NCI-H2196 (cell line): ENCODE measurements at regions not wholly inside any gene's neighbourhood (a gene's known extent, or its start where the extent isn't known, plus 50 kb on each side); places are given as distances from the start of the nearest gene placed in this dataset.
"Not testable (repeated sequence)": the region's sequence is repeated elsewhere in the genome, so short reads cannot be mapped to it uniquely, and the experiment has no call there.

Source experiments
- DNase-seq: peaks from one replicate; lab custom pipeline; 2025; ENCODE audit not compliant: unreplicated experiment; lab: John Stamatoyannopoulos, UW

DNA sequence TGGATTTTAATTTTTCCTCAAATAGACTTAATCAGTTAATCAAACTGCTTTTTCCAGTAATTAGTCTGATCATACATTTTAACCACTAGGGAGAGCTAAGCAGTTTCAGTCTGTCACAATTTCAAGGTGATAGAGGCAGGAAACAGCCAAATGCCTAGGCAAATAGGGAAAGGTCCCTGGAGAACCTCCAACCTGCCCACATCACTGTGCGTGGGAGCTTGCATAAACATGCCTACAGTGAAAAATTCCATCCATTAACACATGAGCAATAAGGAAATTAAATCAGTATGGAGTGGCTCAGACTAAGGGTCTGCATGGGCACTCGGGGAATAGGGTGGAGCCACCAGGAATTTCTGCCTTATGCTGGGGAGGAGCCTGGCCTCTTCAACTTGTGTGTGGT lies 74.6 kb downstream of the AASDHPPT start:
- DNase-seq: no peak

DNA sequence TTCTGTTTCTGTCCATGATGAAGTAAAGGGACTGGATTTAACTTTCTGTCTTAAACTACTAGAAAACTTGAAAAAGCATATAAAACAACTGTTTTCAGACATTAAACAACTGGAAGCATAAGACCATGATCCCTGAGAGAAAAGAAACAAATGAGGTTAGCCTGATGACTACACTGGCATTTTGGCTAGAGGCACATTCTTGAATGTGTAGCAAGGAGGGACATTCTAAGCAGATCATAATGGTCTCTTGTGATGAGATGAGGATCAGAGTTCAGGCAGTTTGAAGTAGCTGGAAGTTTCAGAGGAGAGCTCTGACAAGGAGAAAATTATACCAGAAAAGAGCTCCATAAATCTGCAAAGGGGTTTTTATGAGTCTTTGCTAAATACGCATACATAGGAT lies 75.4 kb downstream of the AASDHPPT start:
- DNase-seq: no peak

DNA sequence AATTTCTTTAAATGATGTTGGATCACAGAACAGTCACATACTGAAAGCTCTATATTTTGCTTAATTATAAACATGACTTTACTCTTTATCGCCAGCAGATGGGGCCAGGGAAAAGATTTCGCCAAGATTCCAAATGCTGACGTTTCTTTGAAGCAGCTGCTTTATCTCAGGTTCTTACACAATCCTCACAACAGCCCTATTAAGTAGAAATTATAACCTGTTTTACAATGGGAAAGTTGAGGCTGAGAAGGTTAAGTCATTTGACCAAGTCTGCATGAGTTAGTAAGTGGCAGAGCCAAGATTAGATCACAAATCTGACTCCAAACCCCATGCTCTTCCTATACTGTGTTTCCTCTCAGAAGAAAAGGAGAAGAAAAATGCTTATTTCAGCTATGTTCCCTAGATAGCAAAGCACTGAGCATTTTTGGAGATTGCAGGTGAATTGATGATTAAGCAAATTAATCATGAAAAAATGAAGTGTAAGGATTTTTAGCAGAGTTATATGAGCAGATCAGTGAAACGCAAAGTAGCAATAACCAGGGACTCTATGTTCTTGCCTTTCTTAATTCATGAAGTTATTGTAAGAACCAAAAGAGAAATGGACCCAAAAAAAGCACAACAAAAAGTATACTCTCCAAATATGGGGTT lies 79.0 kb downstream of the AASDHPPT start:
- peak; percentile 5 for DNase-seq

DNA sequence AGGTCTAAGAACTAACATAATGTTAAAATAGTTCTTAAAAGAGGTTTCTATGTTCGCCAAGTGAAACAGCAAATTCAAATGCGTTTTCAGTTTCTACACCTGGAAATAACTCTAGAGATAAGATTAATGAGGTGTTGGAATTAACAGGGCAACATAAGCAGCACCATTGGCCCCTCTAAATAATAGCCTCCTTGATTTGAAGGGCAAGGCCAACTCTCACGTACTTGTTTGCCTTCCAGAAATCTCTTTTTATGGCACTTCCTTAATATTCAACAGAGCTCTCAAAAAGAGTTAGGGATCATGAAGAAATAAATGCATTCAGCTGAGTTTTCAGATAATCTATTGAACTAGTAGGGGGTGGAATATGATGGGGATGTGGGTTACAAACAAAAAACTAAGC lies 80.9 kb downstream of the AASDHPPT start:
- DNase-seq: no peak

DNA sequence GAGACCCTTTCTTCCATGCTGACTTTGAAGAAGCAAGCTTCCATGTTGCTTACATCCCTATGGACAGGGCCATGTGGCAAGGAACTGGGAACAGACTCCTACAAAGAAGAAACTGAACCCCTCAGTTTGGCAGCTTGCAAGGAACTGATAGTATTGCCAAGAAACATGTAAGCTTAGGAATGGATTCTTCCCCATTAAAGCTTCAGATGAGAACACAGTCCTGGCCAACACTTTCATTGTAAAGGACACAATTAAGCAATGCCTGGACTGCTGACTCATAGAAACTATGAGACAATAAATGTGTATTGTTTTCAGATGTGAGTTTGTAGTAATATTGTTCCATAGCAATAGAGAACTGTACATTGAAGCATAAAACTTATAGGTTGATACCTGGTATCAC lies 82.4 kb downstream of the AASDHPPT start:
- no peak for DNase-seq

DNA sequence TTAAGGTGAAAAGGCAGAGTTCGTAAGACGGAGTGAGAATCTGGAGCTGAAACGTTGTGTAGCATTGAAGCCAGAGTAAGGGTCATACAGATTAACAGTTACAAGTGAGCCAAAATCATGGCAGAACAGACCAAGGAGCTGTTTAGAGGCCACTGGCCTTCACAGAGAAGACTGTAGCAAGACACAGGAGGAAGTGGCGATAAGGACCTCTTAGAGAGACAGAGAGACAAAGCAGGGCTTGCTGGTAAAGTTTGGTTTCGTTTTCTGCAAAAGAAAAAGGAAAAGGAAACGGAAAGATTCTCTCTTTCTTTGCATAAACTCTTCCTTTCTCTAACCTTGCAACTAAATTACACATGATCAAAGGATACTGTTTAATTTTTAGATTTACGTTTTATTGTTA lies 83.0 kb downstream of the AASDHPPT start:
- no peak for DNase-seq

DNA sequence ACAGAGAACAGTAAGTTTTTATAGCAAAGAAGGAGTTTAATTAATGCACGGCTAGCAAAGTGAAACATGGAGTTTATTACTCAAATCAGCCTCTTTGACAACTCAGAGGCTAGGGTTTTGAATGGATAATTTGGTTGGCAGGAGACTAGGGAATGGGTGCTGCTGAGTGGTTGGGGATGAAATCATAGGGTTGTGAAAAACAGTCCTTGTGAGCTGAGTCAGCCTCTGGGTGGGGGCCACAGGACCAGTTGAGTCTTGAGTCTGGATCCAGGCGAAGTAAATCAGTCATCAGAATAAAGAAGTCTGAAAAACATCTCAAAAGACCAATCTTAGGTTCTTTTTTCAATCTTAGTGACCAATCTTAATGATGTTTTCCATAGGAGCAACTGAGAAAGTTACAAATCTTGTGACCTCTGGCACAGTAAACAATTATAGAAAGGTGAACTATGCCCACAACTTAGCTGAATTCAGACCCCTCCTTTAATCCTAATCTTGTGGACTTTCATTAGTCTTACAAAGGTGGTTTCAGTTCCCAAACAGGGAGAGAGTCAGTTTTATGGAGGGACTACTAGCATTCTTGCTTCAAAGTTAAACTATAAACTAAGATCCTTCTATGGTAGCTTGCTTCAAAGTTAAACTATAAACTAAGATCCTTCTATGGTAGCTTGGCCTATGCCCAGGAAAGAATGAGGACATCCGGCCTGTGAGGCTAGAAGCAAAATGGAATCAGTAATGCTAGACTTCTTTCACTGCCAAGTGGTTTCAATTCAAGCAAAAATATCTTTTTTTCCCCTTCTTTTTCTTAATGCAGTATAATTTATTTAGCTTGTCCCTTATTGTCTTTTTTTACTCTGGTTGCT lies 84.5 kb downstream of the AASDHPPT start:
- no peak for DNase-seq

DNA sequence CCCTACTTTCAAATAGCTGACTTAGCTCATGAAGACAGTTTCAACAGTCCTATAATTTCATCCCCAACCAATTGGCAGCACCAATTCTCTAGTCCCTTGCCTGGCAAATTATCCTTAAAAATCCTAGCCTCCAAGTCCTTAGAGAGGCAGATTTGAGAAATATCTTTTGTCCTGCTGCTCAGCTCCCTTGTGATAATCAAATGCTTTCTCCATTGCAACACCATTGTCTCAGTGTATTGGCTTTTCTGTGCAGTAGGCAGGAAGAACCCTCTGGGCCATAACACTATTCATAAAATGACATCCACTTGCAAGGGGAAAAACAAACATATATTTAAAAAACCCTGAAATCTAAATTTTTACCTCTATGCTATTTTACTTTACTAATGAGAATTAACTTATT lies 89.6 kb downstream of the AASDHPPT start:
- no peak for DNase-seq

DNA sequence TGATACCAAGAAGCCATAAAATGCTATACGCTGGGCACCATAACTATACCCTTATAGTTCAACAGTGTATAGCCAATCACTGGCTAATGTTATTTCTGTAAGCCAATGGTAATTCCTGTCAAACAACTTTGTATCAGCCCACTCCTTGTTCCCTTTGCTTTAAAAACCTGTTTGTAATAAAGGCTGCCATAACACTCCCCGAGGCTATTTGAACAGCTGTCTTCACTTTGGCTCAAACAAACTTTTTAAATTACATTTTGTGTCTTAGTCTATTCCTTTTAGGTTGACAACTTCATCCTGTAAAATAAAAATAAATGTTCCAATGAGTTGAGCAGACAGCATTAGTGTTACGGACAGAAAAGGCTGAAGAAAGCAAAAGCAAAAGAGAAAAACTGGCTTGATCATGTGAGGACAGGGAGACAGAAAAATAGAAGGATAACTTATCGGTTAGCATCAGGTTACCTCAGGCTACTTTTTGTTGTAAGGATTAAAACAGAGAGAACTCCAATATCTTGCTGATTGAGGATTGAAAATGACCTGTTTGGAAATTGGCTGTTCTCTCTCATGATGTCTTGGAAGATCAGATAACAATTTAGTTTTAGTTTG lies 95.0 kb downstream of the AASDHPPT start:
- DNase-seq: no peak

DNA sequence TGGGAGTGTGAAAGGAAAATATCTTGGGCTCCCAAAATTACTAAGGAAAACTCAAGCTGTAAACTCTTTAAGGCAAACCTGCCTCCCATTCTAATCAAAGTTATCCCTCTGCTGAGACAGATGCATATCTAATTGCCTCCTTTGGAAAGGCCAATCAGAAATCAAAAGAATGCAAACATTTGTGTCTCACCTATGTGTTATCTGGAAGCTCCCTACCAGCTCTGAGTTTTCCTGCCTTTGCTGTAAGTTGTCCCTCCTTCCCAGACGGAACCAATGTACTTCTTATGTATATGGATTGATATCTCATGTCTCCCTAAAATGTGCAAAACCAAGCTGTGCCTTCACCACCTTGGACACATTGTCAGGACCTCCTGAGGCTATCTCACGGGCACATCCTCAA lies 95.8 kb downstream of the AASDHPPT start:
- no peak for DNase-seq

DNA sequence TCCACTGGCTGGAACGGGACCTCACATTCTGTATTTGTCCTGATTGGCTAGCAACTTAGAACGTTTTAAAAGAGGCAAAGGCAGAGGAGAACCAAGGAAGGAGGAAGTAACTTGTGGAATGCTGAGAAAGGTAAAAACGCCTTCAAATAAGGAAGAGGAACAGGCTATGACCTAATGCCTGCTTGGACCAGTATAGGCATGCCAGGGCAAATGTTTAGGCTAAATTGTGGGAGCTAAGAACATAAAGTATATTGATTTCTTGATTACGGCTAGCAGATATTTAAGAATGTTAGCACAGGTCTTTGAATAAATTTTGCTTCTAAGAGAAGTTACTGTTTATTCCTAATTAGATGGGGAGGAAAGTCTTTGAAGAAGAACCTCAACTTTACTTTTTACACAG lies 96.5 kb downstream of the AASDHPPT start:
- not testable (repeated sequence) for DNase-seq

DNA sequence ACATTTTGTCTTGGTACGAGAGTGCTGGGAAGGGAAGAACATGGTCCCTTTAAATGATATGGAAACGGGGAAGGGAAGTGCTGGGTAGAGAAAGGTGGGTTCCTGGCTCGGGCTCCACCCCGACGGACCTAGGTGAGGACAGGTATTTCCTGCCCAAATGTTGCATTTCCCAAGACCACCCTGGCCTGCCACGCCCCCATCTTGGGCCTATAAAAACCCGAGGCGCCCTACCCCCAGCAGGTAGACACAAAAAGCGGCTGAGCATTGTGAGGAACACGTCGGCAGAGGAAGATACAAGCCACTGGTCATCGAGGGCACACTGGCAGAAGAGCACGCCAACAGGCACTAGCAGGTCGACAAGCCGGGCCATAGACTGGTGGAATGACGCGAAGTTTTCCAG lies 99.4 kb downstream of the AASDHPPT start:
- DNase-seq: no peak

DNA sequence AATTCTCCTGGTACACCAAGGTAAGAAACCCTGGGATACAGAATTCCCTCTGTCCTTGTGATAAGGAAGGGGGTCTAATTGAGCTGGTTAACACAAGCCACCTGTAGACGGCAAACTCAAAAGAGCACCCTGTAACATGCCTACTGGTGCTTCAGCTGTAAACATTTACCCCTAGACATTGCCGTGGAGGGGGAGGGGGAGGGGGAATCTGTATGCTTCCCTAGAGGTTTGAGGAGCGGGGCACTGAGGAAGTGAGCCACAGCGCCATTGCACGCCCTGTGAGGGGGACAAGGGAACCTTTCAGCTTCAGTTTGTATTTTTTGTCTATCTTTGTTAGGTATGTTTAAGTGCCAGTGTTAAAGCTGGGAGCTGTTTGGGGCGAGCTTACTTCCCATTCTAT lies 99.8 kb downstream of the AASDHPPT start:
- no peak for DNase-seq

DNA sequence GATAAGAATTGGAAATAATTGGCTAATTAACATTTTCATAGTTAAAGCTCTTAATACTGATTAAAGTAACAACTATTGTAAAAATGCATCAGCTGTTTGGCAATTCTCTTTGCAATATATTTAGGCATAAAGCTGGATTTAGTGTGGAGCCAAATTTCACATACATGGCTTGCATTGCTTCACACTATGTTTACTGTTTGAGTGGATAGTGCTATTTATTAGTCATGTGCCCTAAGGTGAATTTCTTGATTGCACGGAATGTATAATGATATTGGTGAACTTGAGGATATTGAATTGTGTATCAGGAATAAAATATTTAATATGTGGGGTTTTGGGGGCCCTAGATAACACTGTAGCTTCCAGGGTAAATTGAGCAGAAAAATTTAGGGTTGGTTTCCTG lies 100.9 kb downstream of the AASDHPPT start:
- no peak for DNase-seq

DNA sequence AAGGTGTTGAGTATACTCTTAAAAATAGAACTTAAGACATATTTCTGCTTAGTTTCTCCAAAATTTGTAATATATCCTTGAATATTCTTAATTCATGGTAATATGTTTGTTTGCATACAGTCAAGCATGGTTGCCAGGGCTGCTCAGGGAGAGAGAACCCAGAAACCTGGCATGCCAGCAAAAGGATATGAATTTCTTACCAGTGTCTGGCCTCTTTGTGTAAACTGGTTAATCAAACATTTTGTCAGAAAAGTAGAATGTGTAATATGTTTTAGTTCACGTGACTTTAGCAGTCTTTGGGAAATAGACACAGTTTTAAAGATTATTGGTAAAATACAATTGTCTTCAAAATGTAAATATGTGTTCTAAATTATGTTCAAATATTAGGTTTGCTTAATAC lies 101.6 kb downstream of the AASDHPPT start:
- no peak for DNase-seq

DNA sequence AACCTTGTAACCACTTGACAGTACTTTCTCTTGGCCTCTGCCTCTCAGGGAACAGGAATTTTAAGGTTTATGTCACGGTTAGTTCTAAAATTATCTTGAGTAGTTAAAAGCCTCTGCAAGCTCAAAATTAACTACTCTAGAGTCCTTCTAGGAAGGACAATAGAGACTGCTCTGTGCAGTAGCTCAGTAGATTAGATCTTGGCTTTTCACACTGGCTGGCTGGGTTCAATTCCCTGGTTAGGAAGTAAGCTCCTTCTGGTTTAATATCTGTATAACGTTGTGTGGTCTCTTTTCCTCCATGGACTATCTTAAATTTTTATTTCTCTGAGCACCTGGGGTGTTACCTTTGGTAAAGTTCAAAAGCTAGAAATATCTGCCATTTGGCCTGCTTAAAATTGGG lies 109.2 kb downstream of the AASDHPPT start:
- DNase-seq: no peak

DNA sequence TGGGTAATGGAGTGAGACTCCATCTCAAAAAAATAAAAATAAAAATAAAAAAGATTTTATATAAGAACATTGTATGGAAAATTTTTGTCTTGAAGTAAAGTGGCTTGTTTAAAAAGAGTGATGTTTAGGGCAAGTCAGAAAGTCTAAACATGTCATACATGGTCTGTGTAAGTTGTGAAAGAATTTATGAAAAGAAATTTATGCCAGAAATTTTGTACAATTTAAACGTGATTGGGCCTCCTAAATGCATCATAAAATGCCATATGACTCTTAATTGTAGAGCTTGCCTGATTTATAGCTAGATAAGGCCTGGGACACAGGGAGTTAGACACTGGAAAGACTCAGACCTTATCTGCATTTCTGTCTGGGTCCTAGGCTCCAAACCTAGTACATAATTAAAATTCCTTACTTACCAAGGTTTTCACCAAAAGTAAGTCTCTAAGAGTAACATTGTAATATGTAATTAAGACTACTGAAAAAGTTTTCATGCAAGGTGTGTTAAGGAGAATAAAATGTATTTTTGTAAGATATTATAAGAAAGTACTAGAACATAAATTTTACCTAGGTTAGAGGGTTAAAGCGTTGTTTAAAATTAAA lies 110.5 kb downstream of the AASDHPPT start:
- DNase-seq: no peak

DNA sequence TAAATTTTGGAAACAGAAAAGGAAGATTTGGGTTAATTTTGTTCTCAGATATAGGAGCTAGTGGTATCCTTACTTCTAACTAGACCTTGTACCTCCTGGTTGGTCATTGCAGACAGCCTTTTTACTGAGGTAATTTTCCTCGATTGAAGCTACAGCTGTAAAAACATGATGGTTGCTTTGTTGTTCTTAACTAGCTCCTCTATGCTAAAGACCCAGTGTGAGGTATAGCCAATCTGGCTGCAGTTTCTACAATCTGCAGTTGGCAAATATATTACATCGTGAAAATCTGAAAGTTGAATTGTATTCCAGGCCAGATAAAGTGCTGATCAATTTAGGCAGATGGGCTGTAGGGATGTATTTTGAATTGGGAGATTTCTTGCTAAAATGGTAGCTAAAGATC lies 116.5 kb downstream of the AASDHPPT start:
- DNase-seq: no peak

DNA sequence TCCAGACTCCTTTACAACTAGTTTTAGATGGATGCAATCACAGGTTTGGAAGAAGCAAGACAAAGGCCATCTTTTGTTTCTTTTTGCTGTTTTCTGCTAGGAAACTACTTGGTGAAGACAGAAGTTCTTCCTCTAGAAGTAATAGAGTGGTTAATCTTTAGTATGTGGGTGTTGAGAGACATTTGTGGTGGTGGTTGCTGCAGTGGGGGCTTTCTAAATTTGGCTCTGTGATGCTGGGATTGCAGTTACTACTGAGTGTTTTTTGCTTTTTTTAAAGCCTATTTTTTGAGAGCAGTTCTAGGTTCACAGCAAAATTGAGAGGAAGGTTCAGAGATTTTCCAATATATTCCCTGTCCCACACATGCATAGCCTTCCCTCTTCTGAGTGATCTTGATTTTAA lies 120.0 kb downstream of the AASDHPPT start:
- no peak for DNase-seq

DNA sequence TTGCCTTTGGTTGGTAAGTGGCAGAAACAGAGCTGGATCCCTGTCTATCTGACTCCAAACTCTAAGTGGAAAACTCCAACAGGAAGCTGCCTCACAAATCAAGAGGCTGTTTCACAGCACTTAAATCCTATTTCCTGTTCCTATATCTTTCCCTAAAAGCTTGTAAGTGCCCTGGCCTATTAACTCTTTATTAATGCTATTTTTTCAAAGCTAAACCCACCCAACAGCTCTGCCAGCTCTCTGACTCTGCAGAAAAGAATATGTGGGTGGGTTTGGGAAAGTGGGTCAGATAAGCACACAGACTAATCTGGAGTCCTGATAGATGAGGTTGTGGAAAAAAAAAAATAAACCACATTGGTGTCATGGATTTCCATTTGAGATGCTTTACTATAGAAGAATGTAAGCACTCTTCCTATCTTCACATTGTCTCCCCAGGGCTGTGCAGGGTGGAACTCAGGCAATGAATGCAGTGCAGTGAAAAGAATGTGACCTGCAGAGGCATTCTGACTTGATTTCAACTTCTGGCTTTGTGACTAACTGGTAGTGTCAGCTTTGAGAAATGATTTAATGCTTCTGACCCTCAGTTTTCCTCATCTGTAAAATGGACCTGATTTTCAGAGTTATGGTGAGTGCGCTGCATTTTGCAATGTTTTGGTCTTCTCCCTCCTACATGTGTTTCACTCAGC lies 125.6 kb downstream of the AASDHPPT start:
- DNase-seq: no peak

DNA sequence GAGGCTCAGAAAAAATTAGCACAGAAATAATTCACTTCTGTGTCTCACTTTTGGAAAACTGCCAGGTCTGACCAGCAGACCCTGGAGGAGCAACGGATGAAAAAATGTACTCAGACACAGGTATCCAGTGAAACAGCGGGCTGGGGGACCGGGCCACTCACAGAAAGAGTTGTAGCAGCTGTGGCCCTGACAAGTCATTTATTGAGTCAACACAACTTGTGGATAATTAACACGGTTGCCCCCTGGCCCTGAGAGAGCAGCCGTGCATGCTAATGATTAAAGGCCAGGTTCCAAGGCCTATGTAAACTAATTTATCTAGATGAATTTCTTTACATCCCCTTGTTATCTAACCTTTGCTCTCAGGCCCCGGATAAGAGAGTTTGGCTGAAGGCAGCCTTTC lies 131.3 kb downstream of the AASDHPPT start:
- DNase-seq: no peak
